ENCODE measurements at regions not wholly inside any gene's neighbourhood (a gene's known extent, or its start where the extent isn't known, plus 50 kb on each side); places are given as distances from the start of the nearest gene placed in this dataset.

DNA sequence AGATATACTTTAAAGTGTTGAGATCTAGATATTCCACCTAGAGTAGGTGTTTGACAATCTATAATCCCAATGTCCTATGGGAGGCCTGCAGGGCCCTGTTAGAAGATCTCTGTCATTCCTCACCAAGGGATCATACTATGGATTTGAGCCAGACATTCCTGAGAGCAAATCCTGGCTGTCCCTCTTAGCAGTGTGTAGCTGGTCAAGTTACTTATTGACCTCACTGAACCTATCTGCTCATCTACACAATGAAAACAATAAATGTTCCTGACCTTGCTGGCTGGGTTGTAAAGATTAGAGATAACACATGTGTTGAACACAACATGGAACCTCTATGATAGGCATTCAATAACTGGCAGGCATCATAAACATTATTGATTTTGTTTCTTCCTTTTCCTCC is 265.6 kb upstream of the ATP11B start:
- DNase-seq = no peak

GRCh38 chr3:182530316-182530715 is 263.0 kb upstream of the ATP11B start:
- no peak for DNase-seq

DNA sequence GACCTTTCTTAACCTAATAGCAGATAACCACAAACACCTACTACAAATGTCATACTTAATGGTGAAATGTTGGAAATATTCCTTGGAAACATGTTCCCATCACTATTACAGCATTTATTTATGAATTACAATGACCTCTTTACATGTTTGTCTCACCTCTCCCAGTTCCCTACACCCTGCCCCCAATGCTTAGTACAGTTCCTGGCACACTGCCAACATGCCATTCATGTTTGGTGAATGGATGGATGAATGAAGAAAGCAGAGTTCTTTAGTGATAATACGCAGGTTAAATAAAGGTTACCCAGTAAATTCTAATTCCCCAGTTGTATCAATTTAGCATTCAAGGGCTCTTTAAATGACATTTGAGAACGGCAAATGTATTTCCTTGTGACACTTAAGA is 259.9 kb upstream of the ATP11B start:
- peak; percentile 91 for DNase-seq

DNA sequence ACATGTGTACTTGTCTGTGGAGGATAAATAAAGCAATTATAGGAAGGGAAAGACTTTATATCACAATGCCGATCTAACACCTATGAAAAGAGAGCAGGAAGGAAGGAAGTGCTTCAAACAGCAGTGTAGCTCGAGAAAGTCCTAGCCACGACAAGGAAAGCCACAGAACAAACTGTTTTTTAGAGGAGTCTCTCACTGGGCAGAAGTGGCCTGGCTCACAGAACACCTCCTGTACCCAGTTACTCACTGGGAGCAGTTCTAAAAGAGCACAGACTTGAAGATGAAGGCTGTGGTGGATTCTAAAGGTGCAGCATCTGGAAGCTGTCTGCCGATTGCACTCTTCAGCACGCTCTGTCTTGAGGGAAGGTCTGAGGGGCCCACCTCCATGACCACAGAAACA is 248.8 kb upstream of the ATP11B start:
- DNase-seq = no peak

DNA sequence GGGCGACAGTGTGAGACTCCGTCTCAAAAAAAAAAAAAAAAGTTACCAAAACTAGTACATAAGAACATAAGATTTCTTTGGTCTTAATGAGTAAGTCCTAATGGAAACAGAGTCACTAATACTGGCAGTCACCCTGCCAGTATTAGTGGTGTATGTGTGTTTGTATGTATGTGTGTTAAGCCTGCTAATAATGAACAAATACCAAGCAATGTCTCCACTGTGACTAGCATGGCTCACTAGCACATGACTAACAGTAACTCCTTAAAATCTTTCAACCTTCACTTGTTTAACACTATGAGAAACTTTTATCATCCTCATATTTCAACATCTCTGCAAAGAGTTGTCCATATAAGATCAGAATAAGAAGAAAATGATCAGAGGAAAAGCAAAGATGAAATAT is 231.0 kb upstream of the ATP11B start:
- no peak for DNase-seq

- no peak for DNase-seq
Measured at GRCh38 chr3:182565916-182566796, 227.1 kb upstream of the ATP11B start.

- DNase-seq = no peak
Measured at GRCh38 chr3:182567700-182568099, 225.6 kb upstream of the ATP11B start.

GRCh38 chr3:182568261-182568660 is 225.0 kb upstream of the ATP11B start:
- DNase-seq = peak; percentile 91

GRCh38 chr3:182568876-182569275 is 224.4 kb upstream of the ATP11B start:
- peak; percentile 96 for DNase-seq

GRCh38 chr3:182570946-182571594 is 222.2 kb upstream of the ATP11B start:
- DNase-seq = no peak

GRCh38 chr3:182575941-182576340 is 217.4 kb upstream of the ATP11B start:
- no peak for DNase-seq

DNA sequence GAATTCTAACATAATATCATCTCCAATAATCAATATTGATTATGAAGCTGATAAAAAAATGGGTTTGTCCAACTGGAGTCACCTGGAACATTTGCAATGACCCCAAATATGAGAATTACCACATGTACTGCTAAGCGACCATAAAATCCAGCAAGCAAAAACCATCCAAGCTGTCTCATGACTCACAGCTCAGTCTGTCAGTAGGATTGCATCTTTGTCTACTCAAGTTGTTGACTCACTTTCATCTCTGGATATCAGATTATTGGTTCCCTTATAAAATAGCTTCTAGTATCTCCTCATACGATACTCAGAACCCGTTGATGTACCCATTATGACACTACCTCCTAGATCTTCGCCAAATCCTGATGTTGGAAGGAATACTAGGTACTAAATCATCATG is 209.8 kb upstream of the ATP11B start:
- no peak for DNase-seq

- DNase-seq = no peak
Measured at GRCh38 chr3:182585532-182586150, 207.7 kb upstream of the ATP11B start.

- DNase-seq = no peak
Measured at GRCh38 chr3:182592747-182593146, 200.6 kb upstream of the ATP11B start.

DNA sequence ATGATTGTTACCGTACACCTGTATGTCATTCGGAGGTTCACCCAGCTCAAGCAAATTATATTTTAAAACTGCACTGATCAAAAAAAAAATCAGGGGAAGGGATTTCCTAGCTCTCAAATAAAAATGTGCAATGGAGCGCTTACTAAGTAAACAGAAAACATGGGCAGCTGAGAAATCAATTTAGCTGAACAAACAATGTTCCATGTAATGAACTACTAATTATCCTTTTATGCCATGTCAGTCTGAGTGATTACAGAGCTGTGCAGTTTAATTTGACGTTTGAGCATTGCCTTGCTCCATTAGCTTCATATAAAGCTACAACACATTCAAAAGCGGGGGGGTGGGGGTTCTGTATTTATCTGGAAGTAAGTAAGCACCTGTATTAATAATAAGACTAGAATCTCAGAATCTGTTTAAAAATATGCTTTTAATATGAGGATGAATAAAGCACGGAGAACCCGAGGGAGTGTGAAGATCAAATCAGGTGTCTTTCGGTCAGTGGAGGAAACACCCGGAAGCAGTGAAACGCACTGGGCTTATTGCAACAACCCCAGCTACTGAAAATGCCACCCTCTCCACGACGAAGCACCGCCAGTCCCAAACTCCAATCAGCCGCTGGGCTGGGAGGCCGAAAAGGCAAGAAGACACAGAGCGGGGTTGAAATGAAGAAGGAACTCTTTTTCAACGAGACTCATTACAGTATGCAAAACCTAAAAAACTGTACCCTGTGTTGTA is 196.5 kb upstream of the ATP11B start:
- DNase-seq = peak; percentile 100

- DNase-seq = no peak
Measured at GRCh38 chr3:182597621-182598041, 195.7 kb upstream of the ATP11B start.

GRCh38 chr3:182601597-182601996 is 191.7 kb upstream of the ATP11B start:
- no peak for DNase-seq

GRCh38 chr3:182603501-182603900 is 189.8 kb upstream of the ATP11B start:
- DNase-seq = no peak

GRCh38 chr3:182605882-182606611 is 187.3 kb upstream of the ATP11B start:
- no peak for DNase-seq

DNA sequence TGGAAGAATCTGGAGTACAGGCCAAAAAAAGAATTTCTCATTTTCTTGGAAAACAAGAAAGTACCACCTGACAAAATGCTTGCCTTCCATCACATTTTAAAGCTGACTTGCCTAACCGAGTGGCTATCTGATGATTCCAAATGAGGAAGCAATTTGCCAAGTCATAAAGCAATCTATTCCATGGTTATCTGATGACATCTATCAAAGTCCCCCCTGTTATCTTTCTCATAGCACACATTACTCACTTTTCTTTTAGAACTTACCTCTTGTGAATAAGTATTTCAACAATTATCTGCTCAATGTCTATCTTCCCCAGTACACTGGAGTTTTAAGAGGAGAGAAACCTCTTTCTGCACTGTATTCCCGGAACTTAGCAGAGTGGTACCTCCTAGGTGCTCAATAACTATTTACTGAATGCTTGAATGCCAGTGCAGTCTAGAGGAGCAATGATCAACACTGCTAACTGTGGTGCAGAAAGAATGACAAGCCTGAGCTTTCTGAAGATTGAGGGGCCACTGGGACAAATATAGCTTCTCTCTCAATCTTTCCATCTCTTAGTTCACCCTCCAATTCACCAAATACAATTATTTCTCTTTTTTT is 186.3 kb upstream of the ATP11B start:
- DNase-seq = no peak

GRCh38 chr3:182608832-182609231 is 184.5 kb upstream of the ATP11B start:
- DNase-seq = no peak

GRCh38 chr3:182609575-182610156 is 183.6 kb upstream of the ATP11B start:
- DNase-seq = peak; percentile 93

Measured in NCI-H1105 treated with DMSO at 0.1 percent for 48 hours (cell line).